ENCODE measurements at regions not wholly inside any gene's neighbourhood (a gene's known extent, or its start where the extent isn't known, plus 50 kb on each side); places are given as distances from the start of the nearest gene placed in this dataset.

GRCh38 chr4:81997313-81997712 is 376.5 kb downstream of the HNRNPD start:
- no peak for DNase-seq

- no peak for DNase-seq
Measured at GRCh38 chr4:81990898-81991297, 382.9 kb downstream of the HNRNPD start.

- DNase-seq: no peak
Measured at GRCh38 chr4:81990211-81990610, 383.6 kb downstream of the HNRNPD start.

- DNase-seq: no peak
Measured at GRCh38 chr4:81989202-81989601, 384.6 kb downstream of the HNRNPD start.

- no peak for DNase-seq
Measured at GRCh38 chr4:81988178-81988577, 385.6 kb downstream of the HNRNPD start.

- no peak for DNase-seq
Measured at GRCh38 chr4:81984746-81985145, 389.0 kb downstream of the HNRNPD start.

- no peak for DNase-seq
Measured at GRCh38 chr4:81982846-81983540, 390.8 kb downstream of the HNRNPD start.

- no peak for DNase-seq
Measured at GRCh38 chr4:81981218-81981617, 392.6 kb downstream of the HNRNPD start.

GRCh38 chr4:81974523-81974922 is 399.3 kb downstream of the HNRNPD start:
- DNase-seq: no peak

- DNase-seq: no peak
Measured at GRCh38 chr4:81971637-81972381, 402.0 kb downstream of the HNRNPD start.

GRCh38 chr4:81971061-81971460 is 402.7 kb downstream of the HNRNPD start:
- DNase-seq: no peak

GRCh38 chr4:81970454-81970853 is 403.3 kb downstream of the HNRNPD start:
- no peak for DNase-seq

- no peak for DNase-seq
Measured at GRCh38 chr4:81966676-81967075, 407.1 kb downstream of the HNRNPD start.

GRCh38 chr4:81965911-81966310 is 407.9 kb downstream of the HNRNPD start:
- DNase-seq: no peak

GRCh38 chr4:81965454-81965853 is 408.3 kb downstream of the HNRNPD start:
- no peak for DNase-seq

GRCh38 chr4:81963763-81964020 is 410.1 kb downstream of the HNRNPD start:
- DNase-seq: no peak

- no peak for DNase-seq
Measured at GRCh38 chr4:81963015-81963762, 410.6 kb downstream of the HNRNPD start.

- DNase-seq: no peak
Measured at GRCh38 chr4:81960961-81961360, 412.8 kb downstream of the HNRNPD start.

- no peak for DNase-seq
Measured at GRCh38 chr4:81954271-81954670, 419.5 kb downstream of the HNRNPD start.

GRCh38 chr4:81951891-81952455 is 421.8 kb downstream of the HNRNPD start:
- DNase-seq: no peak

- DNase-seq: no peak
Measured at GRCh38 chr4:81946996-81947395, 426.8 kb downstream of the HNRNPD start.

GRCh38 chr4:81930506-81931238 is 443.1 kb downstream of the HNRNPD start:
- no peak for DNase-seq

GRCh38 chr4:81923140-81923539 is 450.7 kb downstream of the HNRNPD start:
- DNase-seq: no peak

All from effector CD8-positive, alpha-beta T cell (primary cell).